C4-2B (cell line): ENCODE measurements at regions not wholly inside any gene's neighbourhood (a gene's known extent, or its start where the extent isn't known, plus 50 kb on each side); places are given as distances from the start of the nearest gene placed in this dataset.

Experiments used
- CTCF ChIP-seq: fragments of 450-650 bp; conservative IDR thresholded peaks from 2 replicates; pipeline ENCODE4 v1.5.1; 2017; ENCODE audit warnings: mild to moderate bottlenecking
- ZFX ChIP-seq: fragments of 450-650 bp; IDR thresholded peaks from 2 replicates; pipeline ENCODE4 v1.6.1; 2017

GRCh38 chr1:22291494-22291893 lies 148.6 kb upstream of the WNT4 start:
- TF ChIP-seq CTCF (no peak), ZFX (no peak)
